ENCODE measurements at regions not wholly inside any gene's neighbourhood (a gene's known extent, or its start where the extent isn't known, plus 50 kb on each side); places are given as distances from the start of the nearest gene placed in this dataset.

- no peak overlapping the region for H3K27ac Mint-ChIP-seq
- H3K36me3 Mint-ChIP-seq (ENCODE audit: insufficient read depth), result no peaks in the 10 kb centered on the region
- H3K4me1 Mint-ChIP-seq (ENCODE audit: low read depth), result peaks cover 2% of the 10 kb centered on the region
These were observed 164.4 kb upstream of the PLXNC1 start for GRCh38 chr12:93984005-93984404.

GRCh38 chr12:93989949-93990348 is 158.4 kb upstream of the PLXNC1 start:
- DNase-seq (ENCODE audit: low spot score, unreplicated experiment), result no peak
- Mint-ChIP-seq H3K36me3 (ENCODE audit: insufficient read depth) (no peaks in the 10 kb centered on the region), H3K4me1 (ENCODE audit: low read depth) (peaks cover 2% of the 10 kb centered on the region), H3K4me3 (ENCODE audit: low read depth) (no peak overlapping the region), H3K27me3 (peaks cover 17% of the 10 kb centered on the region), H3K9me3 (ENCODE audit: low read depth) (no peaks in the 10 kb centered on the region), H3K27ac (no peak overlapping the region)
- TF ChIP-seq CTCF (IDR thresholded peaks at IDR 0.05; ENCODE audit: unreplicated experiment), result no peak

More at GRCh38 chr12:93984005-93984404, 164.4 kb upstream of the PLXNC1 start:
- Mint-ChIP-seq H3K9me3 (ENCODE audit: low read depth) (no peaks in the 10 kb centered on the region), H3K4me3 (ENCODE audit: low read depth) (no peak overlapping the region), H3K27me3 (peaks cover 6% of the 10 kb centered on the region)
- DNase-seq (ENCODE audit: low spot score, unreplicated experiment), result no peak
- TF ChIP-seq CTCF (IDR thresholded peaks at IDR 0.05; ENCODE audit: unreplicated experiment), result no peak

GRCh38 chr12:93990832-93991803 is 157.3 kb upstream of the PLXNC1 start:
- Mint-ChIP-seq H3K27ac (no peak overlapping the region), H3K4me3 (ENCODE audit: low read depth) (peak overlapping the region; percentile 27), H3K4me1 (ENCODE audit: low read depth) (peaks cover 2% of the 10 kb centered on the region), H3K27me3 (peaks cover 17% of the 10 kb centered on the region), H3K9me3 (ENCODE audit: low read depth) (no peaks in the 10 kb centered on the region), H3K36me3 (ENCODE audit: insufficient read depth) (no peaks in the 10 kb centered on the region)
- no peak for DNase-seq (ENCODE audit: low spot score, unreplicated experiment)
- peak; percentile 32 for TF ChIP-seq CTCF (IDR thresholded peaks at IDR 0.05; ENCODE audit: unreplicated experiment)

- no peak overlapping the region for H3K4me3 Mint-ChIP-seq (ENCODE audit: low read depth)
- no peaks in the 10 kb centered on the region for H3K36me3 Mint-ChIP-seq (ENCODE audit: insufficient read depth)
- H3K27ac Mint-ChIP-seq, result no peak overlapping the region
- TF ChIP-seq CTCF (IDR thresholded peaks at IDR 0.05; ENCODE audit: unreplicated experiment), result no peak
- no peaks in the 10 kb centered on the region for H3K9me3 Mint-ChIP-seq (ENCODE audit: low read depth)
- peaks cover 2% of the 10 kb centered on the region for H3K4me1 Mint-ChIP-seq (ENCODE audit: low read depth)
- no peak for DNase-seq (ENCODE audit: low spot score, unreplicated experiment)
- peaks cover 17% of the 10 kb centered on the region for H3K27me3 Mint-ChIP-seq
These were observed 156.4 kb upstream of the PLXNC1 start for GRCh38 chr12:93991829-93992461.

- no peak overlapping the region for H3K4me3 Mint-ChIP-seq (ENCODE audit: low read depth)
- peaks cover 17% of the 10 kb centered on the region for H3K27me3 Mint-ChIP-seq
- no peak overlapping the region for H3K27ac Mint-ChIP-seq
- H3K9me3 Mint-ChIP-seq (ENCODE audit: low read depth), result peaks cover 10% of the 10 kb centered on the region
- H3K36me3 Mint-ChIP-seq (ENCODE audit: insufficient read depth), result no peaks in the 10 kb centered on the region
- DNase-seq (ENCODE audit: low spot score, unreplicated experiment), result no peak
- no peak for TF ChIP-seq CTCF (IDR thresholded peaks at IDR 0.05; ENCODE audit: unreplicated experiment)
- H3K4me1 Mint-ChIP-seq (ENCODE audit: low read depth), result peaks cover 2% of the 10 kb centered on the region
These were observed 153.7 kb upstream of the PLXNC1 start for GRCh38 chr12:93994721-93995120.
